GM19324 (cell line): ENCODE measurements at regions not wholly inside any gene's neighbourhood (a gene's known extent, or its start where the extent isn't known, plus 50 kb on each side); places are given as distances from the start of the nearest gene placed in this dataset.

Experiments
- ATAC-seq: cut with Tn5 transposase; IDR thresholded peaks from one replicate; pipeline ENCODE4 v1.9.1; 2021; ENCODE audit warnings: mild to moderate bottlenecking, moderate library complexity; ENCODE audit not compliant: unreplicated experiment, low FRiP score

DNA sequence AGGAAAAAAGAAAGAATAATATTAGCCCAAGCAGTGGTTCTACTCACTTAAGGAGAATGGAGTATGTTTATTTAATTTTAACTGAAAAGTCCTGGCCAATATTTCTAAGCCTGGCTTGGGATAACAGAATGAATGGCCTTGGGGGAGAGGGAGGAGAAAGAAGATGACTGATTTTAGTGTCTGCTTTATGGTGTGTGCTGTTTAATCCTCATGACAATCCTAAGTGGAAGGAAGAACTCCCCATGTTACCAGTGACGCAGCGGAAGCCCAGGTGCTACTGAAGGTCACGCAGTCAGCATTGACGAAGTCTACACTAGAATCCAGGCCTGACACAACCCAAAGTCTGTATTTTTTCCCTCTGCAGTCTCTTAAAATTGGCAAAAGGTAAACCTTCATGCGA is 50.5 kb downstream of the PALM2AKAP2 start:
- ATAC-seq = no peak

DNA sequence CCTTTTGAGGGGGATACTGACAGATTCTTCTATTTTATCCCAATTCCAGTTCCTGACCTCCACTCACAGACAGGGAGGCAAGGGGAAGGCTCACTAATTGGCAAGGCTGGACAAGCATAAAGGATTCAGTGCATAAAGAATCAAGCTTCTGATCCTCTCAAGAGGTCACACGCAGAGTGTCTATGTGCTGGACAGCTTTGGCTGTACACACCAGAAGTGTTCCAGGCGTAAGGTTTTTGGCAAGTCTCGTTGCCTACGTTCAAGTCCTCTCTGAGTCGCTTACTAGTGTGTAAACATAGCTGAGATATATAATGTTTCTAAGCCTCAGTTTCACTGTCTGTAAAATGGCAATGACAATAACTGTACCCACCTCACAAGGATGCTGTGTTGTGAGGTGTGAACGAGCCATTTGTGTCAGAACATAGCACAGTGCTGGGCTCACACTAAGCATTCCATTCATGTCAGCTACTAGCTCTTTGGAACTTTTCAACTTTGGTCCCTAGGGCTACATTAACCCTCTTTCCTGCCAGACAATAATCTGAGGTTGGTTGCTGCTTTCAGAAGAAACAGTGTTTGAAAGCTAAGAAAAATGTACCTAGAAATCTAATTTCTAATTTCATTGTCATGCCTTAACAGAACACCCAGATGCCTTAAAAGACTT is 52.1 kb downstream of the PALM2AKAP2 start:
- no peak for ATAC-seq

DNA sequence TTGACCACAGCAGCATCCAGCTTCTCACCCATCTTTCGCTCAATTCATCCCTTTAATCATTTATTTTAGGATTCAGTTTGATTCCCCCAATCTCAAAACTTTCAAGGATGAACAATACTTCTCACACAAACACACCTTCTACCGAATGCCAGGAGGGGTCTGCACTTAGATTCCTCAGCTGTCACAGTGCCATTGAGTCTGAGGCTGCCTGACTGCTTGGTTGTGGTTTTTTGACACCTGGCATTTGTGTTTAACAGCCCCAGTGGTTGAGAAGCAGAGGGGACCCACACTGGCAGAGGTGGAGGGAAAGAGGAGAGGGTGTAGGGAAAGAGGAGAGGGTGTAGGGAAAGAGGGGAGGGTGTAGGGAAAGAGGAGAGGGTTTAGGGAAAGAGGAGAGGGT is 54.9 kb downstream of the PALM2AKAP2 start:
- ATAC-seq = no peak

DNA sequence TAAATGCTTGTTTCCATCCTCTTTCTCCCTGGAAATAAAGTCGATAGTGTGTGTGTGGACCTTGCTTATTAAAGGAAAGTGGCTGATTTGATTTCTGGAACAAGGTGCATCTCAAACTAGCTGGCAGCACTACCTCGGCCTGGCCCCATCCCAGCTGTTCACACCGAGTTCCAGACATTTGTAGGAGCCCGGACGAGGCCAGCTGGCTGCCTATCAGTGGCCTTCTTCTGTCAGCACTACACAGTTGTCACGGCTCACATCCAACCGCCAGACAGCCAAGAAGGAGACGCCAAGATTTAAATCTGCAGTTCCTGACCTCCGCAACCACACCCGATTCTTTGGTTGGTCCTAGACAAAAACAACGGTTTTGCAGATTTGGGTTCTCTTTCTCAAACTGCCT is 63.6 kb downstream of the PALM2AKAP2 start:
- ATAC-seq = no peak

DNA sequence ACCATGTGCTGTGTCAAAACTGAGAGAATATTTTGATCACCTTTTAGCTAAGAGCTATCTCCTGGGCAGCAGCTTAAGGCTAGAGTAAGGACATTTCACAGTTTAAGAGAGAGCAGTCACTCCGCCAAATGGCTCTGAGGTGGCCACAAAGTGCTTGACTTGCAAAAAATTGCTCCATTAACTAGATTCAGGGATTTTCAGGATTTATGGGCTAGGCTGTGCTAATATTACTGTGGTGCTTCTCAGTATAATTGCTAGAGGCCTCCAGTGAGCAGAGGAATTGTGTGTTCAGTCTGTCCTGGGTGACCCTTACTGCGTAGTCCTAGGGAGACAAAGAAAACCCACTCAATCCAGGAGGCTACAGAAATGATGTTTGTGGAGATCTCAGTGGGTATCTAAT is 65.2 kb downstream of the PALM2AKAP2 start:
- no peak for ATAC-seq

- no peak for ATAC-seq
Observed at GRCh38 chr9:109846776-109847175, 66.8 kb downstream of the PALM2AKAP2 start.

- ATAC-seq = no peak
Observed at GRCh38 chr9:109852556-109852955, 72.6 kb downstream of the PALM2AKAP2 start.

GRCh38 chr9:109855540-109855939 is 75.5 kb downstream of the PALM2AKAP2 start:
- no peak for ATAC-seq

DNA sequence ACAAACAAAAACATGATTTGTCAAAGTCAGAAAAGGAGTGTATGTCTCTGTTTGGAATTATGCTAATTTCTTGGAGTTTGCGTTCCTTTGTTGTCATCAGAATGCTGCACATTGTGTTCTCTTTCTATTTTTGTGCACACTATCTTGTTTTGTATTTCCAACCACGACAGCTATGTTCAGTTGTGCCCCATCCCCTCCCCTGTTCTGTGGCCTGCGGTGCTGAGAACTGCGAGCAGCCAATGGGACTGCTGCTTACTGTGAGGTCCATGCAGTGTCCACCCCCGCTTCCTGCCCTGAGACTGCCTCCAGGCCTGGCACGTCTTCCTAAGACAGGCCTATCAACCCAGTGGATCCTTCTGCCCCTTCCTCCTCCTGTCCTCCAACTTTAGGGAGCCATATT is 76.8 kb downstream of the PALM2AKAP2 start:
- ATAC-seq = no peak

DNA sequence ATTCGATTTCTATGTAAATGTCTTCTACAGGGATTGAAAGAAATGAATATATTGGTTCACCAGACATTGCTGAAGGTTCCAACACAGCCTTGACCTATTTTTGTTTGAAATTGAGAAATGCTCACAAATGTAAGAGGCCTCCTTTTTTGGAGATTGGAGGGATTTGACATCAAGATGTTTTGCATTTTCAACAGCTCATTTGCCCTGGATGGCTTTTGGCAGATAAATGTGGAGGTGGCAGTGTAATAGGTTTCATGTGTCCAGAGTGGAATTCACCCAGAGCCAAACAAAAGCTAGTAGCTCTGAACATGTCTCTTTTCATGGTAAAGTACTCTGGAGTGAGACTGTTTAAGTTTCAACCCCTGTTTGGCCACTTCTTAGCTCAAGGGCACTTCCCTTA is 77.3 kb downstream of the PALM2AKAP2 start:
- no peak for ATAC-seq

DNA sequence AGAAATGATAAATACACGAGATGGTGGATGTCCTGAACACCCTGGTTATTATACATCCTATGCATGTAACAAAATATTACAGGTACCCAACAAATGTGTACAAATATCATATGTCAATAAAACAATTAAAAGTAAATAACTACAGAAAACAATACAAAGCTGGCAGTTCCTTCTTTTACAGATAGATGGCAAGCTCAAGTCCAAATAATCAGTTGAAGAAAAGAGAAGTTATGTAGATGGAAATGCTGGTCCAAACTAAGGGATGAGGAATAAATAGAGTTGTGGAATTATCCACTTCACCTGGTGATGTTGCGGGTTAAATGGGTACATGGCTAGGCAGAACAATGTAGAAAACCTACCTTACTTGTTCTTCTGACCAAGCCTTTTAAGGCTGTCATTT is 79.4 kb downstream of the PALM2AKAP2 start:
- no peak for ATAC-seq

DNA sequence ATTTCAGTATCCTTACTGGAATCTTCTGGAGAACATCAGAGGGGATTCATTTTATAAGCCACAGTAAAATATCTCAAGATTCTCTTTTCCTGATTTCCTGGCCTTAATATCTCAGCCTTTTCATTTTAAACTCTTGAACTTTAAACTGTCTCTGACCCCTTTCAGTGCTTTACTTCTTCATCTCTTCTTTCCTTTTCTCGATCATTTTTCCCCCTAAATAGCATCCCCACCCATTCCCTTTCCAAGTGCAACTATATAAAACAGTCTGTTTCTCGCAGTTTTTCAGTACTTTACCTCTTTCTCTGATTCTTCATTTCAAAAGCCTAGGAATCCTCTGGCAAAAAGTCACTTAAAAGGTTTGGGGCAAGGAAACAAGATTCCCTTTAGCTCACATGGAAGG is 80.5 kb downstream of the PALM2AKAP2 start:
- no peak for ATAC-seq

- ATAC-seq = no peak
Observed at GRCh38 chr9:109861499-109861898, 81.5 kb downstream of the PALM2AKAP2 start.

GRCh38 chr9:109861918-109862317 is 81.9 kb downstream of the PALM2AKAP2 start:
- ATAC-seq = no peak

DNA sequence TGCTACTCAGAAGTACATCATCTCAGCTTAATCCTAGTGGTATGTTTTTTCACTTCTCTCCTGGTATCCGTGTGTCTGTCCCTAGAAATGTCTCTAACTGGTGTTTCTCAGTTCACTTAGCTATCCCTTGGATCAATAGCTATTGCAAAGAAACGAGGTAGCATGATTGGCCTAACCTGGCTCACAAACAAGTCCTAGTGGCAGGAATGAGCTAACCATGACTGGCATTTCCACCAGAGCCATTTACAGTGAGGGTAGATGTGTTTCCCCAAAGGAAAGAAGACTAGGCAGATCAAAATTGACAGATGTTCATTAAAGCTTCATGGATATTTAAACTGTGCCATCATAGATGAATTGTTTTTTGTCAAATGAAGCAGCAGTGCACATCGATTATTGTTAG is 82.5 kb downstream of the PALM2AKAP2 start:
- ATAC-seq = no peak

- ATAC-seq = no peak
Observed at GRCh38 chr9:109863961-109864360, 84.0 kb downstream of the PALM2AKAP2 start.

DNA sequence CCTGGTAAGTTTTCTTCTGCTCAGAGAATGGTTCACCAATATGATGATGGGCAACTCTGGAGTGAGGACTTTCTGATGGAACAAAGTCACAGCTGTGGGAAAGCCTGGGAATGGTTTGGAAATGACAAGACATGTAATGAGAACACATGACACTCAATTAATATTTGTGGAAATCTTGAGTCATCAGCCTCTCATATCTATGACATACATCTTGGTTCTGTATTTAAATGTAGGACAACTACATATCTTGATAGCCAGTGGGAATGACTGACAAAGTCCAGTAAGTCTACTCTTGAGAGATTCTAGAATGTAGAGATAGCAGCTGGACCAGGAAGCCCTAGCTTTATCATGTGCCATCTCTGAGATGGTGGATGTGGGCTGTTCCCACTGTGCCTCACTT is 85.5 kb downstream of the PALM2AKAP2 start:
- no peak for ATAC-seq

DNA sequence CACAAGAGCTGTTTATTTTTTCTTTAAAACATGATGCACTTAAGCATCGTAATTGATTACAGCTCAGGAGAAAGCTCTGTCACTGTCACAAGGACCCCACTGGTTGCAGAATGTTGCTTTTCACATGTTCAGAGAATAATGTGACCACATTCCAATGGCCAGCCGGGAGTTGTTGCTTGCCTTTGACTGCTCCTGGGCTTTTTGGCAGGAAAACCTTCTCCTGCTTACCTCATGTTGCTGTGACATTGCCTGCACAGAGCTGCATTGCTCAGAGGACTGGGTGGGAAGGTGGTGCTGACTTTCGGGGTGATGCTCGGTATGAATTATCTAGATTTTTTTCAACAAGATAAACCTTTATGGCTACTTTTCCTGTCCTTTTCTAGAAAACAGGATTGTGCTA is 88.2 kb downstream of the PALM2AKAP2 start:
- no peak for ATAC-seq

GRCh38 chr9:109868722-109869121 is 88.7 kb downstream of the PALM2AKAP2 start:
- no peak for ATAC-seq

- ATAC-seq = no peak
Observed at GRCh38 chr9:109870365-109870764, 90.4 kb downstream of the PALM2AKAP2 start.

- ATAC-seq = no peak
Observed at GRCh38 chr9:109872901-109873300, 92.9 kb downstream of the PALM2AKAP2 start.

GRCh38 chr9:109875495-109876129 is 95.6 kb downstream of the PALM2AKAP2 start:
- ATAC-seq = no peak
